ENCODE measurements at regions not wholly inside any gene's neighbourhood (a gene's known extent, or its start where the extent isn't known, plus 50 kb on each side); places are given as distances from the start of the nearest gene placed in this dataset.

- H3K4me3 ChIP-seq (ENCODE audit: insufficient read depth, low read length, poor library complexity, severe bottlenecking), result no peak overlapping the region
- no peaks in the 10 kb centered on the region for H4K20me1 ChIP-seq (ENCODE audit: low read depth, low read length)
- no peak overlapping the region for H2AFZ ChIP-seq (ENCODE audit: low read depth, low read length, severe bottlenecking)
- H3K27me3 ChIP-seq (ENCODE audit: low read length), result no peaks in the 10 kb centered on the region
- no peaks in the 10 kb centered on the region for H3K79me2 ChIP-seq (ENCODE audit: insufficient read depth, low read length)
- H3K4me2 ChIP-seq (ENCODE audit: low read depth, low read length, poor library complexity, severe bottlenecking), result no peak overlapping the region
- H3K36me3 ChIP-seq (ENCODE audit: low read length), result no peaks in the 10 kb centered on the region
- no peaks in the 10 kb centered on the region for H3F3A ChIP-seq (ENCODE audit: insufficient read depth)
- H3K27ac ChIP-seq (ENCODE audit: low read depth, low read length), result no peak overlapping the region
- no peaks in the 10 kb centered on the region for H3K9me3 ChIP-seq (ENCODE audit: insufficient read depth, low read length)
- TF ChIP-seq, protein P1, sequence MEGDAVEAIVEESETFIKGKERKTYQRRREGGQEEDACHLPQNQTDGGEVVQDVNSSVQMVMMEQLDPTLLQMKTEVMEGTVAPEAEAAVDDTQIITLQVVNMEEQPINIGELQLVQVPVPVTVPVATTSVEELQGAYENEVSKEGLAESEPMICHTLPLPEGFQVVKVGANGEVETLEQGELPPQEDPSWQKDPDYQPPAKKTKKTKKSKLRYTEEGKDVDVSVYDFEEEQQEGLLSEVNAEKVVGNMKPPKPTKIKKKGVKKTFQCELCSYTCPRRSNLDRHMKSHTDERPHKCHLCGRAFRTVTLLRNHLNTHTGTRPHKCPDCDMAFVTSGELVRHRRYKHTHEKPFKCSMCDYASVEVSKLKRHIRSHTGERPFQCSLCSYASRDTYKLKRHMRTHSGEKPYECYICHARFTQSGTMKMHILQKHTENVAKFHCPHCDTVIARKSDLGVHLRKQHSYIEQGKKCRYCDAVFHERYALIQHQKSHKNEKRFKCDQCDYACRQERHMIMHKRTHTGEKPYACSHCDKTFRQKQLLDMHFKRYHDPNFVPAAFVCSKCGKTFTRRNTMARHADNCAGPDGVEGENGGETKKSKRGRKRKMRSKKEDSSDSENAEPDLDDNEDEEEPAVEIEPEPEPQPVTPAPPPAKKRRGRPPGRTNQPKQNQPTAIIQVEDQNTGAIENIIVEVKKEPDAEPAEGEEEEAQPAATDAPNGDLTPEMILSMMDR (IDR thresholded peaks at IDR 0.05; ENCODE audit: insufficient read depth, low read length, poor library complexity, severe bottlenecking), result no peak
- TF ChIP-seq EZH2phosphoT487 (conservative IDR thresholded peaks at IDR 0.05; ENCODE audit: low read length), result no peak
- no peak overlapping the region for H3K9ac ChIP-seq (ENCODE audit: low read length)
- no peaks in the 10 kb centered on the region for H3K9me2 ChIP-seq (replicated peaks; ENCODE audit: insufficient read depth, low read length)
Observed at GRCh38 chr3:5045961-5046360, 66.7 kb downstream of the BHLHE40 start.

GRCh38 chr3:5047764-5048419, 68.7 kb downstream of the BHLHE40 start:
- TF ChIP-seq, protein P1 (IDR thresholded peaks at IDR 0.05; ENCODE audit: insufficient read depth, low read length, poor library complexity, severe bottlenecking), result no peak
- TF ChIP-seq EZH2phosphoT487 (conservative IDR thresholded peaks at IDR 0.05; ENCODE audit: low read length), result no peak
- Histone ChIP-seq H3K4me2 (ENCODE audit: low read depth, low read length, poor library complexity, severe bottlenecking) (no peak overlapping the region), H3K27me3 (ENCODE audit: low read length) (no peaks in the 10 kb centered on the region), H3K36me3 (ENCODE audit: low read length) (no peaks in the 10 kb centered on the region), H3K9me2 (replicated peaks; ENCODE audit: insufficient read depth, low read length) (no peaks in the 10 kb centered on the region), H2AFZ (ENCODE audit: low read depth, low read length, severe bottlenecking) (no peak overlapping the region), H3K9ac (ENCODE audit: low read length) (no peak overlapping the region), H3K79me2 (ENCODE audit: insufficient read depth, low read length) (no peaks in the 10 kb centered on the region), H3K4me3 (ENCODE audit: insufficient read depth, low read length, poor library complexity, severe bottlenecking) (no peak overlapping the region), H3K9me3 (ENCODE audit: insufficient read depth, low read length) (no peaks in the 10 kb centered on the region), H4K20me1 (ENCODE audit: low read depth, low read length) (no peaks in the 10 kb centered on the region), H3F3A (ENCODE audit: insufficient read depth) (no peaks in the 10 kb centered on the region), H3K27ac (ENCODE audit: low read depth, low read length) (no peak overlapping the region)

- Histone ChIP-seq H3K9me2 (replicated peaks; ENCODE audit: insufficient read depth, low read length) (no peaks in the 10 kb centered on the region), H3K79me2 (ENCODE audit: insufficient read depth, low read length) (no peaks in the 10 kb centered on the region), H3F3A (ENCODE audit: insufficient read depth) (no peaks in the 10 kb centered on the region), H3K9me3 (ENCODE audit: insufficient read depth, low read length) (no peaks in the 10 kb centered on the region), H2AFZ (ENCODE audit: low read depth, low read length, severe bottlenecking) (no peak overlapping the region), H3K36me3 (ENCODE audit: low read length) (no peaks in the 10 kb centered on the region), H3K27ac (ENCODE audit: low read depth, low read length) (no peak overlapping the region), H3K4me3 (ENCODE audit: insufficient read depth, low read length, poor library complexity, severe bottlenecking) (no peak overlapping the region), H3K9ac (ENCODE audit: low read length) (no peak overlapping the region), H3K4me2 (ENCODE audit: low read depth, low read length, poor library complexity, severe bottlenecking) (no peak overlapping the region), H3K27me3 (ENCODE audit: low read length) (no peaks in the 10 kb centered on the region), H4K20me1 (ENCODE audit: low read depth, low read length) (no peaks in the 10 kb centered on the region)
- TF ChIP-seq, protein P1 (IDR thresholded peaks at IDR 0.05; ENCODE audit: insufficient read depth, low read length, poor library complexity, severe bottlenecking), result no peak
- no peak for TF ChIP-seq EZH2phosphoT487 (conservative IDR thresholded peaks at IDR 0.05; ENCODE audit: low read length)
Observed at GRCh38 chr3:5051772-5052171, 70.3 kb upstream of the ARL8B start.

Data from SU-DHL-6 (cell line).